DND-41 (cell line): ENCODE measurements at regions not wholly inside any gene's neighbourhood (a gene's known extent, or its start where the extent isn't known, plus 50 kb on each side); places are given as distances from the start of the nearest gene placed in this dataset.

Source experiments
- CTCF ChIP-seq: IDR thresholded peaks from 2 replicates; pipeline ENCODE4 v1.5.1; 2012; ENCODE audit warnings: borderline replicate concordance, low read length, moderate library complexity, mild to moderate bottlenecking; ENCODE audit not compliant: poor library complexity, severe bottlenecking; ENCODE audit errors: extremely low read depth
- EZH2 ChIP-seq: IDR thresholded peaks from 3 replicates; pipeline ENCODE4 v1.6.1; 2012; ENCODE audit warnings: borderline replicate concordance, low read depth, mild to moderate bottlenecking, moderate library complexity, low read length, inconsistent platforms; ENCODE audit not compliant: severe bottlenecking

GRCh38 chr1:93813076-93813475 lies 65.9 kb downstream of the DNTTIP2 start:
- TF ChIP-seq CTCF, result no peak
- no peak for TF ChIP-seq EZH2
